GM10266 (cell line): ENCODE measurements at regions not wholly inside any gene's neighbourhood (a gene's known extent, or its start where the extent isn't known, plus 50 kb on each side); places are given as distances from the start of the nearest gene placed in this dataset.

Experiments
- DNase-seq: peaks from one replicate; pipeline ENCODE4 v3.0.0; 2012; ENCODE audit errors: extremely low spot score
- CTCF ChIP-seq: IDR thresholded peaks from 2 replicates; pipeline ENCODE4 v1.5.1; 2012; ENCODE audit warnings: mild to moderate bottlenecking, low read depth; ENCODE audit not compliant: control insufficient read depth, insufficient read depth; ENCODE audit errors: missing control alignments

- DNase-seq = no peak
- TF ChIP-seq CTCF = no peak
Observed at GRCh38 chr15:38899300-38899699, 334.7 kb upstream of the RASGRP1 start.

- DNase-seq = no peak
- no peak for TF ChIP-seq CTCF
Observed at GRCh38 chr15:38904298-38904697, 339.7 kb upstream of the RASGRP1 start.

GRCh38 chr15:38905632-38906031 is 341.0 kb upstream of the RASGRP1 start:
- no peak for TF ChIP-seq CTCF

GRCh38 chr15:38920966-38921365 is 356.4 kb upstream of the RASGRP1 start:
- no peak for DNase-seq
- no peak for TF ChIP-seq CTCF

More at GRCh38 chr15:38905632-38906031, 341.0 kb upstream of the RASGRP1 start:
- DNase-seq = no peak

- no peak for DNase-seq
- no peak for TF ChIP-seq CTCF
Observed at GRCh38 chr15:38921471-38921870, 356.9 kb upstream of the RASGRP1 start.

GRCh38 chr15:38928431-38928830 is 363.8 kb upstream of the RASGRP1 start:
- no peak for TF ChIP-seq CTCF
- no peak for DNase-seq

- no peak for DNase-seq
- no peak for TF ChIP-seq CTCF
Observed at GRCh38 chr15:38930851-38931572, 366.4 kb upstream of the RASGRP1 start.
